Renal pelvis (tissue), 1 donor: ENCODE measurements at regions not wholly inside any gene's neighbourhood (a gene's known extent, or its start where the extent isn't known, plus 50 kb on each side); places are given as distances from the start of the nearest gene placed in this dataset.
A peak's percentile ranks its signal among the peaks of the same experiment; 100 is the strongest.

Source experiments
- DNase-seq: peaks from one replicate; pipeline ENCODE4 v3.0.0-alpha.2; 2013

GRCh38 chr5:155923784-155924183 is 403.2 kb upstream of the SGCD start:
- DNase-seq = no peak

DNA sequence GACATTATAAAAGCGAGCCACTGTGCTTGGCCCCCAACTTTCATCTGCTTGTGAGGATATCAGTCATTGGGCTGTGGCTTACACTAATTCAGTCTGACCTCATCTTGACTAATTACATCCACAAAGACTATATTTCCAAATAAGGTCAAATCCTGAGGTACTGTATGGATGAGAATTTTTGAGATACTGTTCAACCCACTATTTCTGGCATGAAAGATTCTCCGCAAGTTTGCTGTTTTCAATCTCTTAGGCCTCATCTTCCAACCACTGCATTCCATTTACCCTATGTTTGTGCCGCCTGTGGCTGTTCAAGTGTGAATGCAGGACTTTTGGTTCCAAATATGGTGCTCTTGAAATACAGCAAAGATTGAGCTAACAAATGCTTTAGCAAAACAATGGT is 400.9 kb upstream of the SGCD start:
- no peak for DNase-seq

- DNase-seq = no peak
These were observed 400.2 kb upstream of the SGCD start for GRCh38 chr5:155926766-155927165.

- no peak for DNase-seq
These were observed 397.9 kb upstream of the SGCD start for GRCh38 chr5:155929112-155929511.

DNA sequence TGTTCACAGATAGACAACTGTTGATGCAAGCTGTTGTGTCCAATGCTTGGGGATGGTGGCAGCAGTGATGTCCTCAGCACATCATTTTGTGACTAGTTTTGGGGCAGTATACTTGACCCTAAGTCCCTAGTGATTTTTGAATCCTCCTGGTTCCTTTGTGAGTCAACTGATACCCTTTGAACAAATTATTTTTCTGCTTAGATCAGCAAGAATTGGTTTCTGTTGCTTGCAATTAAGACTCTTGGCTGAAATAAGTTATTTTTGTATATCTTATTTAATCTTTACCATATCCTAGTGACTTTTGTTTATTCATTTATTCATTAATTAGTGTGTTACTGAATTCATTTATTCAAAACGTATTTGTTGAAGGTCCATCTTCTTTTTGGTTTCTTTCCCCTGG is 392.0 kb upstream of the SGCD start:
- DNase-seq = no peak

DNA sequence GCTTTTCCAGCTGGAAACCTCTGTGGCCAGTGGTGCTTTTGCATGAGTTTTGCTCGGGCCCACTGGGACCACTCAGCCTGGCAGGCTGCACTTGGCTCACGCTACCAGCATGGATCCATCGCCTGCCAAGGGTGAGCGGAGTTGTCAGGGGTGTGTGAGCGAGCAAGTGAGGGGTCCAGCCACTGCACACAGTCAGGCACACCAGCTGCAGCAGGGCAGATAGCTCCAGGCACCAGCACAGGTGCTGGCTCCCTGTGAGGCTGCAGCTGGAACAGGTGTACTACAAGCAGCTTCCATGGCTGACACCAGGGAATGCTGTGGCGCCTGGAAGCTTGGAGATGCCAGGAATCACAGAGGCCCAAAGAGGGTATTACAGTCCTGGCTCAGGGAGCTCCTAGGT is 391.2 kb upstream of the SGCD start:
- DNase-seq = no peak

GRCh38 chr5:155936520-155937406 is 390.2 kb upstream of the SGCD start:
- DNase-seq = no peak

DNA sequence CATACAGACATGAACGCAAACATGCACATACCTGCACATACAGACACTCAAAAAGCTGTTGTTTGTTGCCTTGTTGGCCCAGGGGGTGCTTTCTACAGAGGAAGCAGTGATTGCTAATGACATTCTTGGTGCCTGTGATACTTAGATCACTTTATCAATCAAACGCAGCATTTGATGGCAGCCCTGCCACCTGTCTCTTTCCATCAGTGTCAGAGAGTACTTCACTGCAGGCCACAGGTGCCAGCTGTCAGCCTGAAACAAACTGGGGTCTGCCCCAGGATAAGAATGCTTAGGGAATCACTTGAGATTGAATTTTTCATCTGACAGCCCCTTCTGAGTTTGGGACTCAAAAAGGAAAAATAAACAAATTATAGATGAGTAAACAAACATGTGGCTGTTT is 388.9 kb upstream of the SGCD start:
- no peak for DNase-seq

DNA sequence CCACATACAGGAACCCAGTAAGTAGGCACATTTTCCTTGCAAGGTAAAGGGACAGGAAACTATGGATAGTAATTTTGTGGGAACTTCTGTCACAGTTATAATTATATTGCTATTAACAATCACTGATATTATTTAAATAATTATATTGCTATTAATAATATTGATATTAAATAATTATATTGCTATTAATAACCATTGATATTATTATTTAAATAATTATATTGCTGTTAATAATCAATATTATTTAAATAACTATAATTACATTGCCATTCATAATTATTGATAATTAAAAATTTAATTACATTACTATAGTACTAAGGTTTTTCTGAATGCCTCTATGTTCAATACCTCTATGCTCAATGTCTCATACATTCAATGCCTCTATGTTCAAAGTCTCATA is 385.6 kb upstream of the SGCD start:
- DNase-seq = no peak

DNA sequence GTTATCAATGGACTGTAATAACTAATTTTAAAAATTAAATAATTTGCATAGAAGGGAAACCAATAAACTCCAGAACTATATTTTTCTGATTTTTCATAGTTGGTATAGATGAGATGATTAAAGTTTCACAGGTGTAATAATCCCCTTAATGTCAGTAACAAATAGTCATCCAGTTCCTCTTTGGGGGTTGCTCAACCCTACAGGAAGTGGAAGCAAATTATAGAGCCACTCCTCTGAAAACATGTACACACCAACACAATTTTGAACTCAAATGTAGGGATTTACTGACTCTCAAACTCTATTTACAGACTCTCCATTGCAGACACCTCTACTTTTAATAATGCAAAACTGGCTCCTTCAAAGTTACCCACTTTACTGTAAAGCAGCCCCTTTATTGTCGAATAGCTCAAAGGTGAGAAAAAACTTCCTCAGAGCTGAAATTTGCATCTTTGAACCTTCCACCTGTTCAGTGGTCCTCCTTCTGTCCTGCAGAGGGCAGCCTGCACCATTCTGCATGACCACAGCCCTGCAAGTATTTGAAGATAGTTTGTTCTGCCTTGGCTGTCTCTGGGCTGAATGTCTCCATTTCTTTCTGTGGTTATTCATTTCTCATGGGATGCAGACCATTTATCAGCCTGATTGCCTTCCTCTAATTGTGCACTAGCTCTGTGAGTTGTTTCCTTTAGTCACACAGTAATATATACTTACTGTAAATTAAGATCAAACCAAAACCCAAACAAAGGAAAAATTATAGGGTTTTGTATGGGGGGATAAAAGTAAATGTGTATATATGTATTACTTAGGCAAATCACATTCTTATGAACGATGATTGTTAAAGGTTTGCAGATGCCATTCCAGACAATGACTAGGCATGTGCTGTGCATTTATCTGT is 383.2 kb upstream of the SGCD start:
- peak; percentile 35 for DNase-seq

- no peak for DNase-seq
These were observed 379.4 kb upstream of the SGCD start for GRCh38 chr5:155947394-155948062.

DNA sequence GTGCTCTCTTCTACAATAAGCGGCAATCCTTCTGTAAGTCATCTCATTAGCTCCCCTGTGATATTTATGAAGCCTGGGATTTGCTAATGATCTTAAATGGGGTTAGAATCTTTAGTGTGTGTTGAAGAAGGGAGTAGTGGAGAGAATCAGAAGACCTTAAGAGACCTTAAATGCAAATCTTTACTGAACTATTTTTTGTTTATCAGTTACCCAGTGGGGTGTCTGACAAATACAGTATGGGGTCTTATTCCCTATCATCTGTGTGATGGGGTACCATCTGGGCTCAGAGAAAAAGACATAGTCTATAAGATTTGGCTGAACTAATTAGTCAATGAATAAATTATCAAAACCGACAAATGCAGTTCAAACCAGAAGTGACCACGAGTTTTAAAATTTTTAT is 378.4 kb upstream of the SGCD start:
- DNase-seq = no peak

DNA sequence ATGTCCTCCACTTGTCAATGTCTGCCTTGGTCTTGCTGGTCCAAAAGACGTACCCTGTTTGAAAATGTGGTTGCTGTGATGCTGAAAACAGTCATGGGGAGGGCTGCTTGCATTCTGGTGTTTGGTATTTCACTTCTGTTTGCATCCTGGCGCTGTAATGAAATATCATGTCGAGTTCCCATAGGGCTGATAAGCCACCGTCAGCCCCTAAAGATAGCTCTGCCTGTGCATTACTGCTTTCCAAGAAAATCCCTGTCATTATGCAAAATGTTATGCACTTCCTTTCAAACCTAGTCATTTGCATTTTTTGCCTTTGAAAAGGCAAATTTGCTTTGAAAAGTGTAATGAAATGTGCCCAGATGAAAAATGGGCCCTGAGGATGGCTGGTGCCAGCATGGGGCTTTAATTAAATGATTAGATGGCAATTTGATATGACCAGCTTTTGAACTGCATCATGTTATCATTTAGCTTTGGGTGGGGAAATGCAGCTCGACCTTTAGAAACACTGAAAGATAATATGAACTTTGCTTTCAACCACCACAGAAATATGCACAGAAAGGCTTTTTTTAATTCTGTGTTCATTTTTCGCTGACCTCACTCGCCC is 374.4 kb upstream of the SGCD start:
- no peak for DNase-seq

DNA sequence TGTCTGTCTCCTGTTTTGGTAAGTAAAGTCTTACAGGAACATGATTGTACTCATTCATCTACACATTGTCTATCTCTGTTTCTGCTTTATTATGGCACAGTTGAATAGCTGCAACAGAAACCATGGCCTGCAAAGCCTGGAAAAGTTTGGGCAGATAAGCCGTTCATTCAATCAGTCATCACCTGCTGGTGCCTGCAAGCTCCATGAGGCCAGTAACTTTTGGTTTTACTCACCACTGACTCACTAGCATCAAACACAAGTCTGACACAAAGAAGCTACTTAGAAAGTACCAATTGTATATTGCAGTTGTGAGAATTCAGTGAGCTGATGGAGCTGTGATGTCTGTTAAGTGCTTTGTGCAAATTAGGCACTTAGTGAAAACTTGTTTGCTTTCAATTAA is 373.6 kb upstream of the SGCD start:
- DNase-seq = no peak

- DNase-seq = no peak
These were observed 372.1 kb upstream of the SGCD start for GRCh38 chr5:155954701-155955445.

- DNase-seq = no peak
These were observed 369.1 kb upstream of the SGCD start for GRCh38 chr5:155957884-155958283.

- DNase-seq = no peak
These were observed 367.9 kb upstream of the SGCD start for GRCh38 chr5:155959082-155959481.

- DNase-seq = no peak
These were observed 366.8 kb upstream of the SGCD start for GRCh38 chr5:155960177-155960576.

DNA sequence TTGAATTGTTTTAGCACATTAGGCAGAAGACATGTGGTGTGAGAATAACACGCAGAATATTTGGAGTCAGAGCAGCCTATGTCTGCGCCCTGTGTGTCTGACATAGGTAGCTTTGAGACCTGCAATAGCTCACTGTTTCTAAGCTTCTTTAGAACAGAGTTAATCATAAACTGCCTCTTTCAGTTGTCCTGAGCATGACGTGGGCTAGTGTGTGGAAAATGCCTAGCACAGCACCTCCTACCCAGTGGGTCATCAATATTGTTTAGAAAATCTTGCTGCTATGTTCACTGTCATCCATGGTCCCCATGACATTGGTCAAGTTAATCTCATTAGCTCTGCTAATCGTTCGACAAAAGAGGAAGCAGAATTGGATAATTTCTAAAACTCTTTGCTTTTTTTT is 357.4 kb upstream of the SGCD start:
- DNase-seq = no peak

GRCh38 chr5:155974369-155974768 is 352.6 kb upstream of the SGCD start:
- no peak for DNase-seq

GRCh38 chr5:155978850-155979249 is 348.1 kb upstream of the SGCD start:
- DNase-seq = no peak
